ENCODE measurements at regions not wholly inside any gene's neighbourhood (a gene's known extent, or its start where the extent isn't known, plus 50 kb on each side); places are given as distances from the start of the nearest gene placed in this dataset.

DNA sequence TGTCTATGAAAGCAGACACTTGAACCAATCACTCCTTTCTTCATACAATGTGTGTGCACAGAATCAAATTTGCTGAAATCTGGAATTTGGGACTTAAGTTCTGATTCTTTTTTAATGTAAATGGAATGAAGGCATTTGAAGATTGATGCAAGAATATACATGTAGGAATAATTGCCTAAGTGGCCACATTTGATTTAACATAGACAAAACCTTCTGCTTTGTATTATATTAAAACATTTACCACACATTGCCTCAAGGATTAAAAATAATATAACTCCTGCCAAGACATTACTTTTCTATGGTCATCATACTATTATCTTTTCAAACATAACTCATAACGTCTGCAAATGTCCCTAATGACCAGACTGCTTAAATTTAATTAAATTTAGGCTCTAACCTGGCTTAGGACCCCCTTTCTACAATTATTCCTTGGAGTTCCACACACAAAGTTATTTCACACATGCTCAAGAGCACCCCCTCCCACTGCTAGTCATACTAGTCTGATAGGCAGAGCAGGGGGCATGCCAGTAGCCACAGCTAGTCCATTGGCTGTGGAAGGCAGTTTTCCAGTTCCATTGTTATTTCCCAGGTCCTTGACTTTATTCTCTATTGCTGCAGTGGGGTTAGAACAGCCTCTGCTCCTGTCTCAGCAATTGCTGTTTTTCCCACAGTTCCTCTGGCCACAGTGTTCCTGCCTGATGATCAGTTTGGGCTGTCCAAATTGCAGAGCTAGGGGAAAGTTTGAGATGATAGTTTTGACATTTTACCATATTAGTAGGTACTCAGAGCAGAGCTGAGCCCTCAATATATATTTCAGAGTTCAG is 360.6 kb upstream of the GRAMD2B start:
- DNase-seq: peak; percentile 45

DNA sequence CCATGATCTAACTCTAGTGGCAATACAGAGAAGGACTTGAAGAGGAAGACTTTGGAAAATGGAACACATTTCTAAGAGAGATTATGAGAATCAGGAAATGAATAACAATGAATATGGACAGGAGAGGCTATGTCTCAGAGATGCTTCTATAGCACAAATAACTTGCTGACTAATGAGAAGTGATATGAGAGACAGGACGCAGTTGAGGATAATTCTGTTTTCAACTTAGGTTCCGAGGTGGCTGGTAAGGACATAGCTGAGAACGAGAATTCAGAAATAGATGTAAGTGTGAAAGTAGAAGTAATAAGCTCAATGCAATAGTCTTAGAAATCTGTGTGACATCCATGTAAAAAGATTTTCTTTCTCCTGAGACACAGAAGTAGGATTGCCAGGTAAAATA is 358.1 kb upstream of the GRAMD2B start:
- DNase-seq: no peak

DNA sequence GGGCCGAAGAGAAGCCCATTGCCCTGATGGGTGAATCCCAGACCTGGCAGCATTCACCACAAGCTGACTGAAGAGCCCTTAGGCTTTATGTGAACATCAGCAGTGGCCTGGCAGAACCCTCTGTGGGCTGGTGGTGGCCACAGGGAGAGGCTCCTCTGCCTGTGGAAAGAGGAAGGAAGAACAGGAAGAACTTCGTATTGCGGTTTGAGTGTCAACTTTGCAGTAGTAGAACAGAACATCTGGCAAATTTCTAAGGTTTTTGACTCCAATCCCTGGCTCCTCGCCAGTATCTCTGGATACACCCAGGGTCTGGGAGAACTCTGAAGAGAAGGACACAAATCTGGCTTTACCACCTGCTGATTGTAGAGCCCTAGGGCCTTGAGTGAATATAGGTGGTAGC is 356.4 kb upstream of the GRAMD2B start:
- peak; percentile 25 for DNase-seq

DNA sequence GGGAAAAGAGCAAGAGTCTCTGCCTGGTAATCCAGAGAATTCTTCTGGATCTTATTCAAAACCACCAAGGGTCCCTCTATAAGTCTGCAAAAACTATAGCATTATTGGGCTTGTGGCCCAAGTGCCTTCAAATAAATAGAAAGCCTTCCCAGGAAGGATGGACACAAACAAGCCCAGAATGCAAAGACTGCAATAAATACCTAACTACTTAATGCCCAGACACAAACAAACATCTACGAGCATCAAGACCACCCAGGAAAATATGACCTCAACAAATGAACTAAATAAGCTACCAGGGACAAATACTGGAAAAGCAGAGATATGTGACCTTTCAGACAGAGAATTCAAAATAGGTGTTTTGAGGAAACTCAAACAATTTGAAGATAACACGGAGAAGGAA is 355.8 kb upstream of the GRAMD2B start:
- DNase-seq: no peak

DNA sequence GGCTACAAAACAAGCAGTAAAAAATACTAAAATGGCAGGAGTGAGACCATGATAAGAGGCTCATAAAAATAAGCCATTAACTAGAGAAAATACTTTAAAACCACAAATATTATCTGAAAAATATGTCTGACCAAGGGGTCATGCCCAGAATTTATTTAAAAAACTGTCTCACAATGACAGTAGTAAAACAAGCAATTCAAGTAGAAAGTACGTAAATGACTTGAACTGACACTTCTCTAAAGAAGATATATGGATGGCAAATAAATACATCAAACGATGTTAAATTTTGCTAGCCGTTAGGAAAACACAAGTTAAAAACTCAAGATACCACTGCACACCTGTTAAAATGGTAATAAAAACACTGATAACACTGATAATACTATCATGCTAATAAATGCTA is 353.9 kb upstream of the GRAMD2B start:
- no peak for DNase-seq

- no peak for DNase-seq
Observed at GRCh38 chr5:126070481-126070880, 352.7 kb upstream of the GRAMD2B start.

DNA sequence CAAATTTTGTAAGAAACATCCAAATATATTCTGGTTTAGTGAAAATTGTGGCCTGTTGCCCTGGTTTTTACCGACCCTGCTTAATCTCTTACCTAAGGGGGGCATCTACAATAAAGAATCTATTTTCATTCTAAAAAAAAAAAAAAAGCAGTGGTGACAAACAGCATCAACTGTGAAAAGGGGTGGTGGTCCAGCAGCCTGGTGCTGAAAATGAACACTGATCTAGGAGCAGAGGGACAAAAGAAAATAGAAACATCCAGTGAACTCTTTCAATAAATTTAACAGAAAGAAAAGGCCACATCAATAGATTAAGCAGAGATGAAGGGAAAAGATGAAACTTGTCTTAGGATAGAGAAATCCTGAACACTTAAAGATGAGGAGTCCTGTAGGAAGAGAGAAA is 348.7 kb upstream of the GRAMD2B start:
- DNase-seq: no peak

GRCh38 chr5:126079266-126079665 is 343.9 kb upstream of the GRAMD2B start:
- DNase-seq: no peak

DNA sequence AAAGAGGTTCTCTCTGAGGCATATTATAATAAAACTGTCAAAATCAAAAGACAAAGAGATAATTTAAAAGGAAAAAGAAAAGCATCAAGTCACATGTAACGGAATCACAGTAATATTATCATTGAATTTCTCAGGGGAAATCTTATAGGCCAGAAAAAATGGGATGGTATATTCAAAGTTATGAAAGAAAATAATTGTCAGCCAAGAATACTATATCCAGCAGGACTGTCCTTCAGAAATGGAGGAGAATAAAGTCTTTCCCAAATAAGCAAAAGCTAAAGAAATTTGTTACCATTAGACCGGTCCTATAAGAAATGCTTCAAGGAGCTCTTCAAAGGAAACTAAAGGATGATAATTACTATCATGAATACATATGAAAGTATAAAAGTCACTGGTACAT is 342.0 kb upstream of the GRAMD2B start:
- DNase-seq: no peak

DNA sequence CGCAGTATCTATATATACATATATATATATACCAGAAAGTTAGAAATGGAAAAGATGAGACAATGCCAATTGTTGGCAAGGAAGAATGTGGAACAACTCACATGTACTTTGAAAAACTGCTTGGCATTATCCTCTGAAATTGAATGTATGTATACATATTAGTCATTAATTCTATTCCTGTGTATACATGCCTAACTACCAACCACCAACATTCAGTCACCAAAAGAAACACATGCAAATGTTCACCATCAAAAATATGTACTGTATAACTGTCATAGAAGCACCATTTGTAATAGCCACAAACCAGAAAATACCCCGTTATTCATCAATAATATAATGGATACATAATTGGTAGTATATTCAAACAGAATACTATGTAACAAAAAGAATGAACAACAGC is 330.2 kb upstream of the GRAMD2B start:
- no peak for DNase-seq

- no peak for DNase-seq
Observed at GRCh38 chr5:126093718-126094117, 329.5 kb upstream of the GRAMD2B start.

DNA sequence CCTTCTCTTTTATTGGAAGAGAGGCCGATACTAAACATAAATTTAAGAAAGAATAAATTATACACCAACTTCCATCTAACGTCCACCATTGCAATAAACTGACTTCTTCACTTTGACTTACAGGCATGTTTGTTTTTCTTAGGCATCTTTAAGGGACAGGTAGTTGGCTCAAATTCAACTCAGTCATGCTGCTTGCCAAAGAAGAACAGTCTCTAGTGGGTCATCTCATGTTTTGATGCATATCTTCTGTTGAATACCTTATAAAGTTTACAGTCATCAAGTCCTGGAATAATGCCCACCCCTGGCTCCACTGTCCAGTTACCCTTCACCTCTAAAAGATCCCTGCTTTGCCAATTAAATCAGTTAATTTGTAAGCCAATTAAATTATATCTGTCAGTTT is 328.2 kb upstream of the GRAMD2B start:
- DNase-seq: no peak

GRCh38 chr5:126096442-126097006 is 326.7 kb upstream of the GRAMD2B start:
- DNase-seq: no peak

- DNase-seq: no peak
Observed at GRCh38 chr5:126097876-126098275, 325.3 kb upstream of the GRAMD2B start.

DNA sequence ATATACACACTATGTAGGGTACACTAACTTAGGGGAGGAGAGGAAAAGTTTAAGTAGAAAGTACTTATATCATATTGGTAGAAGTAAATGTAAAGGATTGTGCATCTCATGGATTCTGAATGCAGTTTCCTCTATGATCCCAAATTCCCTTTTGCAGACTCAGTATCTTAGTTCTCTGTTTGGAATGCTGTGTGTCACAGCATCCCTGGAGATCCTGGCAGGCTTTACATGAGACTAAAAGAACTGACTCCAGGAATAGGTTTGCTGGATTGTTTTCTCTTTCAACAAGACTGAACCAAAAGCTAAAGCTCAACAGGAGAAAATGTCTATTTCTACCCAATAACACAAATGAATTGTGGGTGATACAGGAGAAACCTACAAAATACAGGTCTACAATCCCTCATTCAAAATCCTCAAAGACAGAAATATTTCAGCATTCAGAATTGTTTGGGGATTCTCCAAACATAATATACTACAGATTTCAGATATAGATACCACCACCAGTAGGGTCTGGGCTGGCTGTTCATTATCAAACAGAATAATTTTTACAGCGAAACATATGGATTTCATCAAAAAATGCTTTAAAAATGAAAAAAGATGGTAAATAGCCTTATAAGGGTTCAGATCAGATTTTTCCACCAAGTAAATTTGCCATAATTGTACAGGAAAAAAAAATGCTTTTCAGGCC is 324.7 kb upstream of the GRAMD2B start:
- no peak for DNase-seq

GRCh38 chr5:126099077-126099476 is 324.1 kb upstream of the GRAMD2B start:
- no peak for DNase-seq

DNA sequence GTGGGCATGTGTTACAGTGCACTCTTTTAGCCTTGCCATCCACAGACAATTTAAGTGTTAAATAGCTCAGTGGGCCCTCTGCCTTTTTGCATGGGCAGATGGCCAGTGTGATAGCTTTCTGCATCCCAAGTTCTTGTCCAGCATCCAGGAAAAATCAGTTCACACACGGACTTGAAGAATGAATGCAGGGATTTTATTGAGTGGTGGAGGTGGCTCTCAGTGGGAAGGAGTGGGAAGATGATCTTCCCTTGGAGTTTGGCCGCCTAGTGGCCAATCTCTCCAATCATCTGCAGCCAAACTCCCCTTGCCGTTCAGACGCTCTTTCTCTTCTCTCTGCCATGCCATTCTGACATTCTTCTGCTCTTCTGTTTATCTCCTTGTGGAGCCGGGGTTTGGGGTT is 322.4 kb upstream of the GRAMD2B start:
- no peak for DNase-seq

GRCh38 chr5:126101901-126102300 is 321.3 kb upstream of the GRAMD2B start:
- DNase-seq: no peak

- DNase-seq: no peak
Observed at GRCh38 chr5:126103050-126103449, 320.2 kb upstream of the GRAMD2B start.

- DNase-seq: no peak
Observed at GRCh38 chr5:126103868-126104267, 319.3 kb upstream of the GRAMD2B start.

DNA sequence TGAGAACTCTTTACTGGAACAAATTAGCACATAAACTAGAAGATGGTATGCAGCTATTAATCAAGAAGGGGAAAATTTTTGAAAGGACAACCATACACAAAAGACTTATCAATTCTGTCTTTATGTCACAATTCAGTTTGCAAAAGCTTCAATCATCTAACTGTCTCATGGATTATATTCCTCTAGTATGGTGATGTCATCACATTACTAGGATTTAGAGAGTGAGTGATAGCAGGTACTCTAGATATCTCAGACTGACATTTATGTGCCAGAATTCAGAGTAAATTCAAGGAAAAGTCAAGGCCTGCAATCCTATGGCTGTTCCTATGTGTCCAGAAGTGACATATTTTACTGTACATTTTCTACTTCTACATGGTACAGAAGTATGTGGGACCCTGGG is 318.9 kb upstream of the GRAMD2B start:
- no peak for DNase-seq

GRCh38 chr5:126104951-126105350 is 318.3 kb upstream of the GRAMD2B start:
- no peak for DNase-seq

DNA sequence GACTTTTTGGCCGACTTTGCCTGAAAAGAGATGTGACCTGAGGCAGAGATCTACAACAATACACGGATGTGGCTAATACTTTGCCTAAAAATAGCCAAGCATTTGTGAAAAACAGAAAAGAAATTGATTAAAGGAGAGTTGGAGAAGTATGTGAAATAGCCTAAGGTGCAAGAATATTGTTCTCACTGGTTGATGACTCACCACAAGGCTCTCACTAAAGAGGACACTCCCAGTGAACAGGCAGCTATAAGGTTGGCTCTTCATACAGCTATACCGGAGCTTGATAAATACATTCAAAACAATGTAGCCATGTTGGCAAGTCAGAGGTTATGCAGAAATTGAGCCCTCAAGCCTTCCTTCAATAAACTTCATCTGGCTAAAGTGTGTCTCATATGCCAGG is 317.2 kb upstream of the GRAMD2B start:
- no peak for DNase-seq

- DNase-seq: no peak
Observed at GRCh38 chr5:126107381-126107780, 315.8 kb upstream of the GRAMD2B start.

All from tongue (tissue), 1 donor.